Ishikawa (cell line): ENCODE measurements at regions not wholly inside any gene's neighbourhood (a gene's known extent, or its start where the extent isn't known, plus 50 kb on each side); places are given as distances from the start of the nearest gene placed in this dataset.

ENCODE experiments used
- CEBPB ChIP-seq: IDR thresholded peaks from 2 replicates; pipeline ENCODE4 v1.6.1; 2012
- CREB1 ChIP-seq: IDR thresholded peaks from 2 replicates; pipeline ENCODE4 v1.6.1; 2012; ENCODE audit warnings: low read depth
- EGR1 ChIP-seq: IDR thresholded peaks from 2 replicates; pipeline ENCODE4 v1.6.1; 2012
- EP300 ChIP-seq: IDR thresholded peaks from 2 replicates; pipeline ENCODE4 v1.6.1; 2012; ENCODE audit warnings: borderline replicate concordance
- NFIC ChIP-seq: IDR thresholded peaks from 2 replicates; pipeline ENCODE4 v1.6.1; 2012
- RAD21 ChIP-seq: IDR thresholded peaks from 2 replicates; pipeline ENCODE4 v1.6.1; 2012; ENCODE audit warnings: low read depth
- YY1 ChIP-seq: IDR thresholded peaks from 2 replicates; pipeline ENCODE4 v1.6.1; 2012; ENCODE audit warnings: low read depth
- ZBTB7A ChIP-seq: IDR thresholded peaks from 2 replicates; pipeline ENCODE4 v1.6.1; 2012; ENCODE audit warnings: low read depth
- TF ChIP-seq, protein P1 (sequence below): IDR thresholded peaks from 2 replicates; pipeline ENCODE4 v1.6.1; 2012; ENCODE audit warnings: low read depth, mild to moderate bottlenecking
- TF ChIP-seq, protein P2 (sequence below): IDR thresholded peaks from 2 replicates; pipeline ENCODE4 v1.6.1; 2012
- TF ChIP-seq, protein P3 (sequence below): IDR thresholded peaks from 2 replicates; pipeline ENCODE4 v1.6.1; 2012

GRCh38 chrX:20594985-20595384, 328.3 kb upstream of the RPS6KA3 start:
- TF ChIP-seq EP300 (no peak), CEBPB (no peak), ZBTB7A (no peak), YY1 (no peak), EGR1 (no peak), NFIC (no peak), RAD21 (no peak), CREB1 (no peak)
- TF ChIP-seq, protein P1, sequence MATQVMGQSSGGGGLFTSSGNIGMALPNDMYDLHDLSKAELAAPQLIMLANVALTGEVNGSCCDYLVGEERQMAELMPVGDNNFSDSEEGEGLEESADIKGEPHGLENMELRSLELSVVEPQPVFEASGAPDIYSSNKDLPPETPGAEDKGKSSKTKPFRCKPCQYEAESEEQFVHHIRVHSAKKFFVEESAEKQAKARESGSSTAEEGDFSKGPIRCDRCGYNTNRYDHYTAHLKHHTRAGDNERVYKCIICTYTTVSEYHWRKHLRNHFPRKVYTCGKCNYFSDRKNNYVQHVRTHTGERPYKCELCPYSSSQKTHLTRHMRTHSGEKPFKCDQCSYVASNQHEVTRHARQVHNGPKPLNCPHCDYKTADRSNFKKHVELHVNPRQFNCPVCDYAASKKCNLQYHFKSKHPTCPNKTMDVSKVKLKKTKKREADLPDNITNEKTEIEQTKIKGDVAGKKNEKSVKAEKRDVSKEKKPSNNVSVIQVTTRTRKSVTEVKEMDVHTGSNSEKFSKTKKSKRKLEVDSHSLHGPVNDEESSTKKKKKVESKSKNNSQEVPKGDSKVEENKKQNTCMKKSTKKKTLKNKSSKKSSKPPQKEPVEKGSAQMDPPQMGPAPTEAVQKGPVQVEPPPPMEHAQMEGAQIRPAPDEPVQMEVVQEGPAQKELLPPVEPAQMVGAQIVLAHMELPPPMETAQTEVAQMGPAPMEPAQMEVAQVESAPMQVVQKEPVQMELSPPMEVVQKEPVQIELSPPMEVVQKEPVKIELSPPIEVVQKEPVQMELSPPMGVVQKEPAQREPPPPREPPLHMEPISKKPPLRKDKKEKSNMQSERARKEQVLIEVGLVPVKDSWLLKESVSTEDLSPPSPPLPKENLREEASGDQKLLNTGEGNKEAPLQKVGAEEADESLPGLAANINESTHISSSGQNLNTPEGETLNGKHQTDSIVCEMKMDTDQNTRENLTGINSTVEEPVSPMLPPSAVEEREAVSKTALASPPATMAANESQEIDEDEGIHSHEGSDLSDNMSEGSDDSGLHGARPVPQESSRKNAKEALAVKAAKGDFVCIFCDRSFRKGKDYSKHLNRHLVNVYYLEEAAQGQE: no peak
- TF ChIP-seq, protein P2, sequence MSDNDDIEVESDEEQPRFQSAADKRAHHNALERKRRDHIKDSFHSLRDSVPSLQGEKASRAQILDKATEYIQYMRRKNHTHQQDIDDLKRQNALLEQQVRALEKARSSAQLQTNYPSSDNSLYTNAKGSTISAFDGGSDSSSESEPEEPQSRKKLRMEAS: no peak
- TF ChIP-seq, protein P3, sequence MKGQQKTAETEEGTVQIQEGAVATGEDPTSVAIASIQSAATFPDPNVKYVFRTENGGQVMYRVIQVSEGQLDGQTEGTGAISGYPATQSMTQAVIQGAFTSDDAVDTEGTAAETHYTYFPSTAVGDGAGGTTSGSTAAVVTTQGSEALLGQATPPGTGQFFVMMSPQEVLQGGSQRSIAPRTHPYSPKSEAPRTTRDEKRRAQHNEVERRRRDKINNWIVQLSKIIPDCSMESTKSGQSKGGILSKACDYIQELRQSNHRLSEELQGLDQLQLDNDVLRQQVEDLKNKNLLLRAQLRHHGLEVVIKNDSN: no peak
